ENCODE measurements at regions not wholly inside any gene's neighbourhood (a gene's known extent, or its start where the extent isn't known, plus 50 kb on each side); places are given as distances from the start of the nearest gene placed in this dataset.
"Not testable (repeated sequence)": the region's sequence is repeated elsewhere in the genome, so short reads cannot be mapped to it uniquely, and the experiment has no call there.

GRCh38 chr22:34599567-34599966 lies 466.4 kb upstream of the ISX start:
- no peak for DNase-seq (ENCODE audit: low spot score)

- DNase-seq (ENCODE audit: low spot score), result no peak
Measured at GRCh38 chr22:34604312-34604711, 461.6 kb upstream of the ISX start.

- DNase-seq (ENCODE audit: low spot score), result no peak
Measured at GRCh38 chr22:34608106-34608505, 457.9 kb upstream of the ISX start.

GRCh38 chr22:34608540-34609115 lies 457.3 kb upstream of the ISX start:
- DNase-seq (ENCODE audit: low spot score), result no peak

GRCh38 chr22:34609646-34610045 lies 456.3 kb upstream of the ISX start:
- DNase-seq (ENCODE audit: low spot score), result no peak

GRCh38 chr22:34620161-34620560 lies 445.8 kb upstream of the ISX start:
- no peak for DNase-seq (ENCODE audit: low spot score)

- no peak for DNase-seq (ENCODE audit: low spot score)
Measured at GRCh38 chr22:34620832-34621231, 445.1 kb upstream of the ISX start.

GRCh38 chr22:34622602-34623001 lies 443.4 kb upstream of the ISX start:
- DNase-seq (ENCODE audit: low spot score), result no peak

GRCh38 chr22:34623580-34623979 lies 442.4 kb upstream of the ISX start:
- no peak for DNase-seq (ENCODE audit: low spot score)

- DNase-seq (ENCODE audit: low spot score), result not testable (repeated sequence)
Measured at GRCh38 chr22:34625892-34626291, 440.1 kb upstream of the ISX start.

GRCh38 chr22:34638128-34638527 lies 427.8 kb upstream of the ISX start:
- no peak for DNase-seq (ENCODE audit: low spot score)

- DNase-seq (ENCODE audit: low spot score), result no peak
Measured at GRCh38 chr22:34639911-34640310, 426.0 kb upstream of the ISX start.

GRCh38 chr22:34645375-34645774 lies 420.6 kb upstream of the ISX start:
- DNase-seq (ENCODE audit: low spot score), result no peak

GRCh38 chr22:34669001-34669400 lies 397.0 kb upstream of the ISX start:
- no peak for DNase-seq (ENCODE audit: low spot score)

- DNase-seq (ENCODE audit: low spot score), result not testable (repeated sequence)
Measured at GRCh38 chr22:34683031-34683430, 382.9 kb upstream of the ISX start.

- not testable (repeated sequence) for DNase-seq (ENCODE audit: low spot score)
Measured at GRCh38 chr22:34684278-34684677, 381.7 kb upstream of the ISX start.

- DNase-seq (ENCODE audit: low spot score), result no peak
Measured at GRCh38 chr22:34687116-34687515, 378.8 kb upstream of the ISX start.

GRCh38 chr22:34688825-34689224 lies 377.1 kb upstream of the ISX start:
- DNase-seq (ENCODE audit: low spot score), result no peak

GRCh38 chr22:34696557-34696956 lies 369.4 kb upstream of the ISX start:
- DNase-seq (ENCODE audit: low spot score), result no peak

GRCh38 chr22:34702279-34702678 lies 363.7 kb upstream of the ISX start:
- DNase-seq (ENCODE audit: low spot score), result no peak

GRCh38 chr22:34709641-34710040 lies 356.3 kb upstream of the ISX start:
- no peak for DNase-seq (ENCODE audit: low spot score)

GRCh38 chr22:34722901-34723300 lies 343.1 kb upstream of the ISX start:
- no peak for DNase-seq (ENCODE audit: low spot score)

- DNase-seq (ENCODE audit: low spot score), result no peak
Measured at GRCh38 chr22:34736081-34736480, 329.9 kb upstream of the ISX start.

- DNase-seq (ENCODE audit: low spot score), result no peak
Measured at GRCh38 chr22:34738661-34739400, 327.1 kb upstream of the ISX start.

All from AG08396 (cell line).